Activated CD4-positive, alpha-beta T cell treated with anti-CD3 and anti-CD28 coated beads for 48 hours (primary cell): ENCODE measurements at regions not wholly inside any gene's neighbourhood (a gene's known extent, or its start where the extent isn't known, plus 50 kb on each side); places are given as distances from the start of the nearest gene placed in this dataset.

Source experiments
- DNase-seq: peaks from one replicate; pipeline ENCODE4 v3.0.0-alpha.2; 2020

DNA sequence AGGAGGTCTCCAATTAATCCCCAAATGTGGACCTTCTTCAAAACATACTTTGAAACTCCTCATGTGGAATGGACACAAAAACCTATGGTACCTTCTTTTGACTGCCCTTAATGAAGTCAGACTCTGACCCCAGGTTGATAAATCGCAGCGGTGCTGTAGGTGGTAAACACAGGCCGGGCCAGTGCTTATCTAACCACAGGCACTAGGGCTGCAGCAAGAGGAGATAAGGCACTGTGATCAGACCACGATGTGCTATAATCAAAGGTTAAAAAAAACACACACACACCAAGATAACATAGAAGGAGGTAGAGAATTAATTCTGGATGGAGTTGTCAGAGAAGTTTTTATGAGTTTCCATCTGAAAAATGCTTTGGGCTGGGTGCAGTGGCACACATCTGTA lies 52.3 kb upstream of the SIPA1L2 start:
- no peak for DNase-seq

DNA sequence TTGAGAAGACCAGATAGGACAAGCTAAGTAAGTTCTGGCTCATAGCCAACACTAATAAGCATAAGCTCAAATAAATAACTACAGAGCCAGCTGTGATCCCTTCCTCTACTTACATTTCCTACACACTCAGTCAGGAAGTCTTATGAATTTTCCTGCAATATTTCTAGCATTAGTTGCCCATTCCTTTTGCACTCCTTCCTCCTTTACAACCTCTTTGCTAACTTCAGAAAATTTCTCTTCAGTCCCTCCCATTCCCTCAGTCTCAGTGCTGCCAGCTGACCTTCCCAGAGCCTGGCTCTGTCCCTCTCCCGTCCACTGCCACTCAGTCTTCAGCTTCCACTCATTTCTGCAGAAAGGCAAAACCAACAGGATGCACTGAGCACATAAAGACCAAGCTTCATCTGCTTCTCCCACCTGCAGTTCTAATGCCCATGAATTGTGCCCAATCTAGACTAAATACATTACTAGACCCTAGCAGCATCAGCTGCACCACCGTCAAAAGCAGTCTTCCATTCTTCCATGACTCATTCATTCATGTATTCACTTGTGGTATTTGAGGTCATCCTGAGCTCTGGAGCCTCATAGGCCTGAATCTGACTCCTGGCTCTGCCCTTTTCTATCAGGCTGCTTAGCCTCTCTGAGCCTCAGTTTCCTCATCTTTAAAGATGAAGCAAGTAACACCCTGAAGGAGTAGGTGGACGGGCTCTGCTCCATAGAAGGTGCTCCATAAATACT lies 54.6 kb upstream of the SIPA1L2 start:
- DNase-seq = no peak

DNA sequence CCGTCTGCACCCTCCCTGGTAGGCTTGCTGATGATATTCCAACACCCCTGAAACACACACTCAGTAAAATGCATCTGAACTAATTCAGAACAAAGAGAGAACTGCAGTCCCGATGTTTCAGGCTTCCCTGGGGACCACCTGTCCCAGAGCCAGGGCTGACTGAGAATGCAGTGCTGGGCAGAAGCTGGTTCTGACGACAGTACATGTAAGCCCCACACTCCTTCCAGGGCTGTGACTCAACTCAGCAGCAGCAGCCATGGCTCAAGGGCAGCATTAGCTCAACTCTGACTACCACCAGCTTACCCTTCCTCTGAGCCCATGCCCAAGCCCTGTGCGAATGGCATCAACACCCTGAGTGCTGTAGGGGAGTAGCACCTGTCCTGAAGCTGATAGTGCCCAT lies 56.4 kb upstream of the SIPA1L2 start:
- DNase-seq = no peak

DNA sequence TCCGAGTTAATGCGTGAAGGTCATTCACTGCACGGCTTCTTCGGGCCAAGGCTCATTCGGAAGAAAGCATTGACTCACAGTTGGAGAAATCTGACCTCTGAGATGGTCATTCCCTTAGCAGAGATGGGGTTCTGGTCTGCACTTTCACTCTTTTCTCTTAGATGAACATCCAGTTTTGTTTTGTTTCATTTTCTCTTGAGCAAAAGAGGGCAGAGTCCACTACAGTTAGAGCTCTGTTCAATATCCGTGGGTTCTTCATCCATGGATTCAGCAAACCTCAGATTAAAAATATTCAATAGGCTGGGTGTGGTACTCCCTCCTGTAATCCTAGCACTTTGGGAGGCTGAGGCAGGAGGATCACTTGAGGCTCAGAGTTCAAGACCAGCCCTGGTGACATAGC lies 57.4 kb upstream of the SIPA1L2 start:
- DNase-seq = no peak

DNA sequence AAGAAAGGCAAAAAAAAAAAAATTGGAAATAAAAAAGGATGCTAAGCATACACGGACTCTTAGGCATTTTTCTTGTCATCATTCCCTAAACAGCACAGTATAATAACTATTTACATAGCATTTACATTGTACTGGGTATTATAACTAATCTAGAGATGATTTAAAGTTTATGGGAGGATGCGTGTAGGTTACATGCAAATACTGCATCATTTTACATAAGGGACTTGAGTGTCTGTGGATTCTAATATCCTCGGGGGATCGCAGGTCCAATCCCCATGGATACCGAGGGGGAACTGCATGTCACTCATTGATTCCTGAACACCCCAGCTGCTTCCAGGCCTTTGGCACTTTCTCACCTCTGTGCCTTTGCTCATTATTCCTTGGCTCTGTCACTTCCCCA lies 57.8 kb upstream of the SIPA1L2 start:
- no peak for DNase-seq

DNA sequence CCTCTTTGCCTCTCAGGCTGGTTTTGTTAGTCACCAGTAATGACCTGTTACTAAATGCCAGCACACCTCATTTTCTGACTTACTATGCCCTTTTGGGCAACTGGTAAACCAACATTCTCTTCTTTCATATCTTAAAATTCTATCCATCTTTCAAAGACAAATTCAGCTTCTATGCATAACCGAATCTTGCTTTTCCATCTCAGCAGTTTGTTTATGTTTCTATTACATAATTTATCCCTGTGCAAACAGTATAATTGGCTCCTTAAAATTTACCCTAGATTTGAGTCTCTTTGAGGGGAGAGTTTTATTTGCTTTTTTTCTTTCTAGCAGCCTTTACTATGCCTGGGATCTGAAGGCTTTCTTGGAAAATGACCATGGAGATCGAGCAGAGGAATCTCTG lies 58.5 kb upstream of the SIPA1L2 start:
- no peak for DNase-seq

DNA sequence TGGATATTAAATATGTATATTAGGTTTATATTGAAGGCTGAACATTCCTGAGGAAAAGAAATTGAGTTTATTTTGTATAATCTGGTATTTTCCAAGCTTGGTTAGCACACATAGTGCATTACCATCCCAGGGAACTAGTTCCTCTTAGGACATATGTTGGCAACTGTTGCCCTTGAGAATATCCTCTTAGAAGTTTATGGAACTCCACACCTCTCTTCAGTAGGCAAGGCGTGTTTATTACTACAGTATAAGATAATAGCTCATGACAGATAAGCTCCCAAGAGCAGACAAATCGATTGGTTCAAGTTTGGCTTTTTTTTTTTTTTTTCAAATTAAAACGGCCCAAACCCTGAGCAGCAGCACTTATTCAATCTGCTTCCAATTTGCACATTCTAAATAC lies 59.8 kb upstream of the SIPA1L2 start:
- no peak for DNase-seq

DNA sequence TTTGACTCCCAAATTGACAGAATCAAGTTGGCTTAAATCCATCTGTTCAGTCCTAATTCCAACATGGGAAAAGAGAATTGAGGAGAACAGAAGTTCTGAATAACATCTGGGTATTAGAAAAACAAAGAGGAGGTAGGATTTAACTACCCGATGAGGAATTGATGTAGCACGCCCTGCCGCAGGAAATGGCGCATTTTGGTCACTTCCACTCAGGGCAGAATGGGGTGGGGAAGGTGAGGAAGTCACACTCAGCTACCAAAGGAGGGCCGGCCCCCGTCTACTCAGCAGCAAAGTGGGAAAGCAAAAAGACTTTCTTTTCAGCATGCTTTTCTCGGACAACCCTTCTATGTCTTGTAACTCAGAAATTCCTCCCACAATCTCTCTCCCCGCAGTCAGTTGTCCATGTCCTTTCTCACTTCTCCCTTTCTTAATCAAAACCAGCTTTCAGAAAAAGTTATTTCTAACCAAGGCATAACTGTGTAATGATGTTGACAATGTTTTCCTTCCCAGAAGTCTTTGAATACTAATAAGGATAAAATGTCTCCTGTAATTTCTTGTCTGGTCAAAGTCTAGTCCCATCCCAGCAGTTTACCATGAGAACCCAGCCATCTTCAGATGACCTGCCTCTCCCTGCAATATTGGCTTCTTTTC lies 60.5 kb upstream of the SIPA1L2 start:
- DNase-seq = no peak

DNA sequence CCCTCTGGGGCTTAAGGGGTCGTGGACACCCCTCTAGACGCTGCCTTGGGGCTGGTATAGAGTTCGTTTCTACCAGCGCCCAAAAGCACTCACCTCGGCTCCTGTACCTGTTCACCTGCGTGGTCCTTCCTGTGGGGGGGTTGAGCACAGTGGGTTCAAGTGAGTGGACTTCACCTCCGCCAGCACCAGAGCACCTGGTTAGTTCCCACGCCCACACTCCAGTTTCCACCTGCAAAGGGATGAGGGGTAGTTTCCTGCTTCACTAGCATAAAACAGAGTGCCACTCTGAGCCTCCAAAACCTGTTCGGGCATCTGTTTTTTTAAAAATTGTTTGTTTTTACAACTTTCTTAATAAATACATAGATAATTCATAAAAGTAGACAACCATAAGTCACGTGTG lies 64.5 kb upstream of the SIPA1L2 start:
- no peak for DNase-seq

DNA sequence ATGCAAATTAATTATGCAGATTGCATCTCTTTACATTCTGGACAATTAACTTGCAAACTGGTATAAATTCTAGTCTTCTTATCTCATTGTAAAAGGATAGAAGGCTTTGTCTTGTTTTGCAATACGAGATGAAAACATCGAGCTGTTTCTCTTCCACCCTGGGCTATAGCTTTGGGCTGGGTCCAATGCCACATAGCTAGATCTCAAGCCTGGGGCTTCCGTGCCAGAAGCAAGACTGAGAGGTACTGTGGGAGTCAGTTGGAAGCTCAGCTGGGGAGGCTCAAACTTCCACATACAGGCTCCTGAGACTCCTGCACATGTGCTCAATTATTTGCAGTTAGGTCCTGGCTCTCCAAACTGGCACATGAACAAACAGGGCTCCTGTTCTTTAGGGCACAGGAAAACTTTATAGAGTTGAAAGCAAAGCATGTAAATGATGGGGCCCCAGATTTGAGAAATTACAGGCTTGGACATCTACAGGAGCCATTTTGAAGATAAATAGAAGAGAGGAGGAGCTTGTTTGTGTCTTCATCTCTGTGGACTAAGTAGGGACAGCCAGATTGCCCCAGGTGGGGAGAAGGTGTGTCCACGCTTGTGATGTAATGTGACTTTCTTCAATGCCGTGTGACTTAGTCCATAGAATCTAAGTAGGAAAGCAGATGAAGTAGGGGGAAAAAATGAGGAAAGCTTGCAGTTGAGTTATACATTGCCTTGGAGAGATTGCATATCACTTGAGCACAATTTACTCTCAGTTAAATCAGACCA lies 65.9 kb upstream of the SIPA1L2 start:
- no peak for DNase-seq

DNA sequence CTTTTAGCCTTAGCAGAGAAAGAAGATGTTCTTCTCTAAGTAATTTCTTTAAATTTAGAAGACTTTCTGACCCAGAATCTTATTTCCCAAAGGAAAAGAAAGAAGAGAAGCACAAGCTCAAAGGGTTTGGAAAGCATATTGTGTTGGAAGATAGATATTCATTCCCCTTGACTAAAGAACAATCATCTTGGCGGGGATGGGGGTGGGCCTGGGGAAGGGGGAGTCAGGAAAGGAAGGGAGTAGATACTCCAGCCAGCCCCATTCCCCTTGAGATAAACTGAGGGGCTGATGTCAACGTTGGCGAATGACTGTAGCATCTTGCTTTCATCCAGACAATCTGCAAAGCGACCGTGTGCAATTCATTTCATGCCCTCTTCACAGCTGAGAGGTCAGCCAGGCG lies 66.5 kb upstream of the SIPA1L2 start:
- no peak for DNase-seq

DNA sequence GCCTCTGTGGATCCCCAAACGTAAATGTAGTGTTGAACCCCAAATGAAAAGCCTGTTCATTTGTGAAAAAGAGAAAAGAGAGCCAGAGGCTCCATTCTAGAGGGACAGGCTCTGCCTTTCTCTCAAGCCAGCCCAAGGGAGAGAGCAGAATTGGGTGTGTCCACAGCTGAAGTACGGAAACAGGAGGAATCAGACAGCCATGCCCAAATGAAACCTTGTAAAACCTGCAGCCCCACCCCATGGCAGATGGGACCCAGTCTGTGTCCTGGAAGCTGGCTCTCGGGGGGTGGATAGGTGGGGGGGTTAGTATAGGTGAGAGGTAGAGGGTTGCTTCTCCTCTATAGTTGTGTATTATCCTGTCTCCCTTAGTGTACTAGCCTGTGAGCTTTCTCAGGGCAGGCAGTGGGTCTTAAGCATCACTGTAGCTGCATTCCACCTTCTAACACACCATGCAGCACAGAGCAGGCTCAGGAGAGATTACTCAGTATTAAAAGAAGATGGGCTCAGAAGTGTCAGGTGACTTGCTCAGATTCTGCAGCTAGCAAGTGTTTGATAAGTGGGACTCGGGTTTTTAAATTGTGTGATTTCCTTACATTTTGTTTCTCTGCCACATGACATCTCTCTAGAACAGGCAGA lies 67.4 kb upstream of the SIPA1L2 start:
- DNase-seq = no peak

DNA sequence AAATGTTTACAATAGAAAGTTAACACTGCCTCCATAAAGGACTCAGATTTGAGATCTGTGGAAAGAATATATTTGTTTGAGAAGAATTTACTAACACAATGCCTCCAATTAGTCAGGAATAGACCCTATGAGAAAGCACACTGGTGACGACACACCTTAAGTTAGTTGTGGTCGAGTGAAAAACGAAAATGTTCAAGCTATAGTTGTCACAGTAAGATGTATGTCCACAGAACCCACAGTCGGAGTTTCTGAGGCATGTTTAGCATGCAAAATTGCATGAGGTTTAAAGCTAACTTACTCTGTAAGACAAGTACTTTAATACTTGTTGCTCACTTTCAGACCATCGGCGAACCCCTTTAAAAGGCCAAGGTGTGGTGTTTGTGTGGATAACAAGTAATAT lies 69.9 kb upstream of the SIPA1L2 start:
- no peak for DNase-seq

DNA sequence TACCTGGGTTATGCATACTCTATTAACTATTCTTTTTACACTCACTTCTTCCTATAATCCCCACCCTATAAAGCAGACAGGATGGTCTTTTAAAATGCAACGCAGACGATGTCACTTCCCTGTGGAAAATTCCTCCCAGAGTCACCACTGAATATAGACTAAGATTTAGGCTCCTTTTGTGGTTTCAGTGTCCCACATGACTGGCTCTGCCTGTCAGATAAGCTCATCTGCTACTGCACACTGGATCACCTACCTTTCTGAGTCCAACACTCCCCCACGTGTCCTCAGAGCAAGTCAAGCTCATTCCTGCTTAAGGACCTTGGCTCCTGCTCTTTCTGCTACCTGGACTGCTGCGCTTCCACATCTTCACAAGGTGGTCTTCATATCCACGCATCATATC lies 73.0 kb upstream of the SIPA1L2 start:
- no peak for DNase-seq

DNA sequence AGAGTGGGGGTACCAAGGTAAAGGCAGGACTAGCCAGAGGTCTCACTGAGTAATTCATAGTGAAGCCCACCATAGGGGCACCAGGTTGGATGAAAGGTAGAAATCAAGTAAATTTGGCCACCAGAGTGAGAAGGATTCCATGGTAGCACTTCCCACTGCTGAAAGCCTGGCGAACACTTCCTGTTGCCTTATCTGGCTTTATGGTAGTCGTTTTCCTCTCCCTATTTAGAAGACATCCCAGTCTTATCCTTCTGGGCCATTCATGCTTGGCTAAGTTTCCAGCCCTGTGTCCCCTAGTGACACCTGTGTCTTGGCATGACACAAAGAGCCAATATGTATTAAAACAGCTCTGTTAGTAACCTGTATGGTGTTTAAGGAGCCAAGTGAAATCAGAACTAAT lies 74.3 kb upstream of the SIPA1L2 start:
- DNase-seq = no peak

DNA sequence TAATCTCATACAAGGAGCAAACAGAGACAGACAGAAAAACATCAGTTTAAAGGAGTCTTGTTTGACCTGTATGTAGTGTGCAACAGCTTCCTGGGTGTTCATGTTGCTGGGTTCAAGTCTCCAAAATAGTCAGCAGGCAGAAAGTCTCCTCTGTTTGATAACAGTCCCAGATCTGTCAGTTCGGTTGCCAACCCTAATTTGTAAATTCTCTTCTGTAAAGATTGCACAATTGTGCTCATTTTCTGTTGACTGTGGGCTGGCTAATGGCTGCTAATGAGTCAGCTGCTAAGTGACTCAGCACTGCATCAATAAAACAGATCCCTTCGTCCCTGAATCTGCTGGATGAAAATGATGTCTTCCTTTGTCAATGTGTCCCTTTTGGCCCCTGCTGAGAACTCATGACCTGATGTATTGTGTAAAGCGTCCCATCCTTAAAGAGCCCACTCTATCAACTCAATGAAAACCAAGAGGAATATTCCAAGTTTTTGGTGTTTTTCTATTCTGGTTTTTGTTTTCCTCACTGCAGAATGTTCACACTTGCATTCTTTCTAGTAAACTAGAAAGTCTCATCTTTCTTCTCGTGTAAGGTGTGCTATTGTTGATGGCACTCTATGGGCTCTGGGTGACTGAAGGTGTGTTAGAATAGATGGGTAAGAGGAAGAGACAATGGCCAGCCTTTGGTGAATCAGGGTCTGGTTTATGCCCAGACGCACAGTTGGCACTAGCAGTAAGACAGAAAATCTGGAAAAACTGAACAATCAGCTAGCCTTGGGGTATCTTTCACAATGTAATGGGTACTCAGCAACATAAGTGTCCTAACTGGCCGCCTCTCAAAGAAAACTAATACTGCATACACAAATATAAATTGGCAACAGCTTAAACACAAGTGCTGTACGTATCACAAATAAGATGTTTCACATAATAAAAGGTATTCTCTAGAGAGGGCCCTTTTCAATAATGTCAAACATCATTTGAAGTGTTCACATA lies 75.1 kb upstream of the SIPA1L2 start:
- DNase-seq = no peak

DNA sequence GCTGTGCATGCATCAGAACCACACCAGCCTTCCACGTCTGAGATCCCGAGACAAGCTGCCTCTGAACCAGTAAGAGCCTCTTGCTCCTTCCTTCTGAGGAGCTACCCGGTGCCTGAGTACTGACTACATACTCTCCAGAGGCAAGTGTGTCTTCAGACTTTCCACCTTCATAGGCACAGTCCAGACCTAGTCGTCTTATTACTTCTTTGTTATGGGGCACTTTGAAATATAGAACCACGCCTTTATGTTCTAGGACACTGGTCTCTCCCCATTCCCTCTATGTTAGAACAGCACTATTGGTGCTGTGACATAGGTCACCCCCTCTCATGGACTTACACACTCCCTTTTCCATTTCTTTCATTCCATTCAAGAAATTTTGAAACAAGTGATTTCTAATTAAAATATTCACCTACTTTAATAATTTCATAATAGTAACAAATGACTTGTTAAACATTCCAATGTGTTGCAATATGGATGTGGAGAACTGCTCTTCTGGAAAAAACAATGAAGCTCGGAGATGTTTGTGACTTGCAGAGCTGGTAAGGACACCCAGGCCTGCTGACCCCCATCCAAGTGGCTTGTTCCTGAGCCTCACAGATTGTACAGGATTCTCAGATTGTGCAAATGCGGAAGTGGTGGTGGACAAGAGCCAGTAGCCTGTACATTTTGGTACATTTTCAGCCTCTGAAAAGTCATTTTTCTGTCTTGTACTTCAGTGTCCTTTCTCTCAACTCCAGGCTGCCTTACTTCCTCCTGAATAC lies 76.1 kb upstream of the SIPA1L2 start:
- no peak for DNase-seq

DNA sequence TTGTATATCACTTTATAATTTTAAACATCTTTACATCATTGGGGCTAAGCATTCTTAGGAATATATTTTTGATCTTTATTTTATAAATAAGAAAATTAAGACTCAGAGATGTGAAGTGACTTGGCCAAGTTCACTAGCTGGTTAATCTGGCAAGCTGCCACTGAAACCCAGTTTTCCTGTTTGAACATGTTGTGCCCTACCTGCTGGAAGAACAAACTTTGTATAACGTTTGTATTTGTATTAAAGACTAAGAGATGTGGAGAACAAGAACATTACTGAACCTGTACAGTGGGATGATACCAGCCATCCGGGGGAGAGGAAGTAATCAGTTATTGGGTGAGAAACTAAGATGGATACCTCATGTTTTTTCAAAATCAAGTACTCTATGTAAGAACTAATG lies 77.2 kb upstream of the SIPA1L2 start:
- no peak for DNase-seq

DNA sequence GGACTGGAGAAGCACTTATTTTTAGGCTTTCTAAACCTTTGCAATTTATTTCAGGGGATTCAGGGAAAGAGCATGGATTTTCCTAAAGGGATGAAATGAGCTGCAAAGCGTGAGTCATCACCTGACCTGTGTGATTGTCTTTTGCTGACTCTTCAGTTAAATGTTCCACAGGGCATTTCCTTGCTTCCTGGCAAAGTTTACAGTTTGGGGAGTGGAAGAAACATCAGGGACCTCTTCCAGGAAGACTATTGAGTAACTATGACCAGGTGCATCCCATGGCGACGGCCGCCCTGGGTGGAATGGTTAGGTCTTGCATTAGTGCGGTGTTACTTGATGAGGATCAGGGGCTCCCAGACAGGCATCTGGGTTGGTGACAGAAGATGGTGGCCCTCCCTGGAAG lies 79.5 kb upstream of the SIPA1L2 start:
- no peak for DNase-seq

DNA sequence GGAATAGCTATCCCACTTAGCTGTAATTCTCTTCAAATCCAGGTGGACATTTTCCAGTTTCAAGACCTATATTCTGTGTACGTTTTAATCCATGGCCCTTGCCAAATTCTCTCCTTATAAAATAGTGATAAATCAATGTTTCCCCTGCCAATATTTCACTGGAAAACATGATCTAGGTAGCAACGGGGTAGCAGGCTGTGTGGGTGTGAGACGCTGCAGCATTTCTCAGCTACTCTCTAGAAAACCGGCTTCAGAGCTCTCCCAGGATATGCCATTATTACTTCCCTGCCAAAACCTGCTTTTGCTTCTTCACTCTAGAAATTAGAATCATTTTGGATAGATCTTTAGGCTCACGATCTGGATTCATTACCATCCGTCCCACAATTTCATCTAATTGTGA lies 82.1 kb upstream of the SIPA1L2 start:
- no peak for DNase-seq

DNA sequence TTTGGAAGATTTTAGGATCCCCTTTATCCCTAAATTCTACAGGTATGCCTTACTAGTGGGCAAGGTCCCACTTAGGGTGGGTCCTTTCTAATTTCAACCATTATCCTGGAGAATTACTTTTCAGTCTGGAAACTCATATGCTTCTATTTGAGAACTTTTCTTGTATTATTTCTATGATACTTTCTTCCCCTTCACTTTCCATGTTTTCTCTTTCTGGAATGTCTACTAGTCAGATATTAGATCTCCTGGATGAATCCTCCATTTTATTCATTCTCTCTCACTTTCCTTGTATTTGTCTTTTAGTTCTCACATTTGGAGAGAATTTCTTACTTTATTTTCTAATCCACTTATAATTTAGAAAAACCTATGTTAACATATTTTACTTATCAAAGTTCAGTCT lies 83.9 kb upstream of the SIPA1L2 start:
- DNase-seq = no peak

DNA sequence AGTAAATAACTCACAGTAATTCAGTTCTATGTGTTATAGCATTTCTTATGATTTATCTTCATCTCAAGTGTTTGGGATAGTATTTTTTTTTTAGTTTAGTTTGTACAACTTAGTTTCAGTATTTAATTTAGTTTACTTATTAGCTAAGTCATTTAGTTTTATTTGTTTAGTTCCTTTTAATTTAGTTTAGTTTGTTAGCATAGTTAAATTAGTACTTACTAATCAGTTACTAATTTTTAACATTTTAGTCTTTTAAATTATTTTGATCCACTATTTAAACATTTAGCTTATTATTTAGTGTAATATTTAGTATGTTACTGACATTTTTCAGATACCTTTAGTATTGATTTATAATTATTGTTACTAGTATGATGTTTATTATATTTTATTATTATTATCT lies 85.2 kb upstream of the SIPA1L2 start:
- DNase-seq = no peak
